GM12873 (cell line): ENCODE measurements at regions not wholly inside any gene's neighbourhood (a gene's known extent, or its start where the extent isn't known, plus 50 kb on each side); places are given as distances from the start of the nearest gene placed in this dataset.

Experiments
- TF ChIP-seq, protein P1 (sequence below): IDR thresholded peaks from 2 replicates; pipeline ENCODE4 v1.5.1; 2012; ENCODE audit warnings: low read depth, mild to moderate bottlenecking, moderate library complexity, low read length, control low read depth; ENCODE audit not compliant: insufficient read depth; ENCODE audit errors: missing control alignments

DNA sequence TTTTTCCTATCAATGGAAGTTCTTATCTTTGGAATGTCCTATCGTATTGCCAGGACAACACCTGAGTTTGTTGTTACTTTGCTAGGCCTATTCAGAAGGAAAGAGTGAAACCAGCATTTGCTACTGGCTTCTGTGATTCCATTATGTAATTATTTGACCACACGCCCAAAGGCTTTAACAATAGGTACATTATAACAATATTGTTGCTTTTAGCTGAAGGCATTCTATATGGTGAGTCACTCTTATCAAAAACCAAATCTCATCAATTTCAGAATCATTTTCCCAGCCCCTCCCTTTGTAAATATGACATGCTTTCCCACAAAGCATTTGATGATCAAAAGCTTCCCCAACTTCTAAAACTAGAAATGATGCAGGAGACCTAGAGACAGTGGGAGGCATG, 294.4 kb upstream of the NEBL start:
- TF ChIP-seq, protein P1, sequence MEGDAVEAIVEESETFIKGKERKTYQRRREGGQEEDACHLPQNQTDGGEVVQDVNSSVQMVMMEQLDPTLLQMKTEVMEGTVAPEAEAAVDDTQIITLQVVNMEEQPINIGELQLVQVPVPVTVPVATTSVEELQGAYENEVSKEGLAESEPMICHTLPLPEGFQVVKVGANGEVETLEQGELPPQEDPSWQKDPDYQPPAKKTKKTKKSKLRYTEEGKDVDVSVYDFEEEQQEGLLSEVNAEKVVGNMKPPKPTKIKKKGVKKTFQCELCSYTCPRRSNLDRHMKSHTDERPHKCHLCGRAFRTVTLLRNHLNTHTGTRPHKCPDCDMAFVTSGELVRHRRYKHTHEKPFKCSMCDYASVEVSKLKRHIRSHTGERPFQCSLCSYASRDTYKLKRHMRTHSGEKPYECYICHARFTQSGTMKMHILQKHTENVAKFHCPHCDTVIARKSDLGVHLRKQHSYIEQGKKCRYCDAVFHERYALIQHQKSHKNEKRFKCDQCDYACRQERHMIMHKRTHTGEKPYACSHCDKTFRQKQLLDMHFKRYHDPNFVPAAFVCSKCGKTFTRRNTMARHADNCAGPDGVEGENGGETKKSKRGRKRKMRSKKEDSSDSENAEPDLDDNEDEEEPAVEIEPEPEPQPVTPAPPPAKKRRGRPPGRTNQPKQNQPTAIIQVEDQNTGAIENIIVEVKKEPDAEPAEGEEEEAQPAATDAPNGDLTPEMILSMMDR: no peak

DNA sequence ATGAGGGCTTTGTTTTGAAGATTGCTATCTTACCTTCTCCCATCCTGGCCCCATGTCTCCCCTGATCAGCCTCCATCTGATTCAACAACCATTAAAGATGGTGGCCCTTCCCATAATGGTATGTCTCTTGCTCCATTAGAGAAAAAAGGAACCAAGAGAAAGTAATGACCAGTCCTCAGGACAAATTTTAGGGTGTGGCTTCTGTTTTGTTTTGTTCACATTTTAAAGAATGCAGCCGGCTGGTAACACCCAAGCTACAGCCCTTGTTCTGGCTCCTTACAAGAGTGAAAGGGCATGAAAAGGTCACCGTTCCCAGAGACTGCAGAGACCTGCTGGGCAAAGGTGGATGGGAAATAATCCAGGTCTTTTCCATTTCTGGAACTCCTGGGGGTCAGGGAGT, 287.9 kb upstream of the NEBL start:
- TF ChIP-seq, protein P1: no peak

DNA sequence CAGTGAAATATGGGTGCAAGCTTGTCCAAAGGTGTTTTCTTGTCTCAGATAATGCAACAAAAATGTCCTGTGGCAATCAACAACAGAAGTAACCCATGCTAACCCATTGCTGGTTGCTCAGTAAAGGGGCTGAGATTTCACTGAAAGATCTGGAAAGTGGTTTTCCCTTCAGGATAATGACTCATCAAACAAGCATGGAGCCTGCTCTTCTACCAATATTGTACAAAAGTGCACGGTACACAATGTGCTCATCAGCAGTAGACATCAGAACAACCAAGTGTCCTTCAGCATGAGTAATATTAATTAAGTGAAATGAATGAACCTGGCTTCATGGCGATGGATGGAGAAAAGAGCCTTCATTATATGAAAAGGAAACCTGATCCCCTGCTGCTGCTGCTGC, 287.1 kb upstream of the NEBL start:
- TF ChIP-seq, protein P1: no peak

DNA sequence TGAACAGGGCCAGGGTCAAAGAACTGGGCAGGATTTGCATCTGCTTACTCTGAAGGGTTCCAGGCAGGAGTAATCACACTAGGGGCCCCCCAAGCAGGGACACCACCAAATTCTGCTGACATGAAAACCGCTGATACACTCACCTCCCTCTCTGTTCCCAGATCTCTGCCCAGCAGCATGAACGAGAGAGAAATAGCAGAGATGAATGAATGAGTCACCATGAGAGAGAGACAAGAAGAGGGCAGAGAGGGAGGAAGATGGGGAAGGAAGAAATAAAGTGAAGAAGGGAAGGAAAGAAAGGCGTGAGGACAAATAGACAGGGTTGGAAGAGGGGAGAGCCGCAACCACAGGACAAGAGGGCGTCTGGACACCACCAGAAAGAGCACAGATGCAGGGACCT, 285.9 kb upstream of the NEBL start:
- TF ChIP-seq, protein P1: no peak

DNA sequence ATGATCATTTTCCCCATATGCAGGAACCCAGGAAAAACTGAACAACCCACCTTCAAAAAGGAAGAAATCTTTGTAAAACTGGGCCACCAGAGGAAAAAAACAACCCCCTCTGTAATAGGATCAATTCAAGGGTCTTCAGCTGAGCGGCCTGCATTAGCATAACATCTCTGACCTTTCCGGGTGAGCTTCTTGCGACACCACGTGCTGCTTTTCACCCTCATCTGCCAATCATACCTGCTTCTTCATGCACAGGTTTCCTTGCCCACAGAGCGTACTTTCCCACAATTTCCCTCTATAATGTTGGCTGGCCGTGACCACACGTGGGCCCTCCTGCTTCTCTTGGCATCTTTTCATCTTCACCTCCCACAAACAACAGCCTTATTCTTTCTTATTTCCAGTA, 284.3 kb upstream of the NEBL start:
- TF ChIP-seq, protein P1: no peak

DNA sequence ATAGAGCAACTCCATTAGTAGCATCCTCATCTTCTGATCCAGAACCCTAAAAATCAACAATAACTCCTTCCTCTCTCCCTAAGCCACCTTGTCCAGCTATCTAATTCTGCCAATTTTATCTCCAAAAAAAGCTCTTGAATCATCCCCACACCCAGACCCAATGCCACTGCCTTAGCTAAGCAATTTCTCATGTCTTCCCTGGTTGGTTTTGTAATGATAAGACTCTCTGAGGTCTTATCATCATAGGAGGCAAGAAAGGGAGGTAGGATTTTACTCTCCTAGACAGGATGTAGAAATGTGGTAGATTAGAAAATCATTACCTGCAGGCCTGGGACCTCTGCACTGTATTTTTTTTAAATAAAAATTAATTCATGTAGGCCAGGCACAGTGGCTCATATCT, 283.5 kb upstream of the NEBL start:
- TF ChIP-seq, protein P1: no peak

DNA sequence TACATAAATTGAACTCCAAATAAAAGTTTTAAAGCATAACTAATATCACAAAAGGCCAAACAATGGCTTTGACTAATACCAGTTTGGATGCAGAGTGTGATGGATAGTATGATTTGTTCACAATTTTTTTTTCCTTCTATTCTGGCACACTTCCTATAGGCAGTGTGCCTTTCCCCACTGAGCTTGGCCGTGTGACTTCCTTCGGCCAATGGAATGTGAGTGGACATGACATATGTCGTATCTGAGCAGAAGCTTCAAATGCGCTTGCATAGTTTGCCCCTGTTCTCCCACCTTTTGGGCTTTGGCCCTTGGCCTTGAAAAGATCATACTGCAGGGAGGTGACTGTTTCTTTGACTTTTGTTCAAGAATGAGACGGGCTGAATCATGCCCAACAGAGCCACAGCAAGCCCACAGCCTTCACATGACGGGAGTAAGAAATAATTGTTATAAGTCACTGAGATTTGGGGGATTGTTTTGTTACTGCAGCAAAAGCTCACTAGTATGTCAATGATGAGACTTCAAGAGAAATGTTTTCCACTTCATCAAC, 279.9 kb upstream of the NEBL start:
- TF ChIP-seq, protein P1: no peak

DNA sequence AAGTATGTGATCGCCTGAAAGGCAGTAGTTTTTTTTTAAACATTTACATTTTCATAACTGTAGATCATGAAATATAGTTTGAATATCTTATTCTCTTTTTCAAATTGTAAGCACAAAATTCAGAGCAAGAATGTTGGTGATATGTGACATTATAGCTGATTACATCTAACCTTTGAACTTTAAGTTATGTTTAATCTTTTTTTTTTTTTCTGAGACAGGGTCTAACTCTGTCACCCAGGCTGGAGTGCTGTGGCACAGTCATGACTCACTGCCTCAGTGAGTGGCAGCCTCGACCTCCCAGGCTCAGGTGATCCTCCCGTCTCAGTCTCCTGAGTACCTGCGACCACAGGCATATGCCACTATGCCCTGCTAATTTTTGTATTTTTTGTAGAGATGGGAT, 278.7 kb upstream of the NEBL start:
- TF ChIP-seq, protein P1: no peak
